Activated naive CD8-positive, alpha-beta T cell (primary cell): ENCODE measurements at regions not wholly inside any gene's neighbourhood (a gene's known extent, or its start where the extent isn't known, plus 50 kb on each side); places are given as distances from the start of the nearest gene placed in this dataset.

Experiments used
- H3K27ac Mint-ChIP-seq: one replicate; pipeline ENCODE4 v1.8.0; 2021; ENCODE audit warnings: mixed read lengths
- H3K27me3 Mint-ChIP-seq: one replicate; pipeline ENCODE4 v1.8.0; 2021; ENCODE audit warnings: mixed read lengths
- H3K36me3 Mint-ChIP-seq: one replicate; pipeline ENCODE4 v1.8.0; 2021; ENCODE audit warnings: mixed read lengths
- H3K4me1 Mint-ChIP-seq: one replicate; pipeline ENCODE4 v1.8.0; 2021; ENCODE audit warnings: low read depth, mixed read lengths
- H3K4me3 Mint-ChIP-seq: one replicate; pipeline ENCODE4 v1.8.0; 2021; ENCODE audit warnings: mild to moderate bottlenecking, mixed read lengths
- H3K9me3 Mint-ChIP-seq: one replicate; pipeline ENCODE4 v1.8.0; 2021; ENCODE audit warnings: low read depth, mixed read lengths

- Mint-ChIP-seq H3K27me3 (no peaks in the 10 kb centered on the region), H3K4me3 (no peak overlapping the region), H3K9me3 (peaks cover 5% of the 10 kb centered on the region), H3K27ac (no peak overlapping the region), H3K36me3 (no peaks in the 10 kb centered on the region), H3K4me1 (no peaks in the 10 kb centered on the region)
Observed at GRCh38 chr11:121800240-121800639, 315.8 kb downstream of the BLID start.

DNA sequence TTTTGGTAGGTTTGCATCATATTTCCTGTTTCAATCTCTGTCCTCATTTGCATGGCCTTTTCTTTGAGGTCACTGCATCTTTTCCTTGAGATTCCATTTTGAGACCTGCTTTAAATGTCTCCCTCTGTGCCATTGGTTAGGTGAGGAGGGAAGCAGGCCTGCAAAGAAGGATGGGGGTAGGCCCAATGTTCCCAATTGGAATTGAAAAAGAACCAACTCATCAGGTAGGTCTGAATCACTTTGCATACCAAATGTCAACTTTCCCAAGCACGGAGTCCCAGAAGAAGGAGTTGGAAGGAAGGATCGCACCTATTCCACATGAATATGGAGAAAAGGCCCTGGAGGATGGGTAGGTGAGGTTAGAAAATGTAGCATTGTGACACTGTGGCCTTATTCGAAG is 318.5 kb downstream of the BLID start:
- Mint-ChIP-seq H3K4me1 (no peaks in the 10 kb centered on the region), H3K27ac (no peak overlapping the region), H3K36me3 (no peaks in the 10 kb centered on the region), H3K9me3 (peaks cover 5% of the 10 kb centered on the region), H3K4me3 (no peak overlapping the region), H3K27me3 (peaks cover 2% of the 10 kb centered on the region)

DNA sequence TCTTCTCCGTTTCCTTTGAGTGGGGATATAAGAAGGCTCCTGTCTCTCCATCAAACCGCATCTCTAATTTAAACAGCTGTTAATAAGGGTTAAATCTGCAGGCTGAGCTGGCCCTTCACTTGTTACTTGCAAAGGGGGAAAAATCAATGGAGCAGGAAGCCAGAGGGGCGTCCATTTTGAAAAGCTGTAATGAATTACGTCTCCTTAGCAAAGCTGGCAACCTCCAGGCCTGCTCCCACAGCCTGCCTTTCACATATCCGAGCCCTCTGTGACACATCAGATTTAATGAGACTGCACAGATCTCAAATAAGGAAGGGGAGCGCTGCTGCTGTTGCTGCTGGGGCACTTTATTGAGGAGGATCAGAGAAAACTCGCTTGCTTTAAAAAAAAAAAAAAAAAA is 320.8 kb downstream of the BLID start:
- peaks cover 5% of the 10 kb centered on the region for H3K9me3 Mint-ChIP-seq
- no peaks in the 10 kb centered on the region for H3K4me1 Mint-ChIP-seq
- peaks cover 8% of the 10 kb centered on the region for H3K27me3 Mint-ChIP-seq
- no peak overlapping the region for H3K4me3 Mint-ChIP-seq
- H3K36me3 Mint-ChIP-seq, result no peaks in the 10 kb centered on the region
- H3K27ac Mint-ChIP-seq, result no peak overlapping the region

DNA sequence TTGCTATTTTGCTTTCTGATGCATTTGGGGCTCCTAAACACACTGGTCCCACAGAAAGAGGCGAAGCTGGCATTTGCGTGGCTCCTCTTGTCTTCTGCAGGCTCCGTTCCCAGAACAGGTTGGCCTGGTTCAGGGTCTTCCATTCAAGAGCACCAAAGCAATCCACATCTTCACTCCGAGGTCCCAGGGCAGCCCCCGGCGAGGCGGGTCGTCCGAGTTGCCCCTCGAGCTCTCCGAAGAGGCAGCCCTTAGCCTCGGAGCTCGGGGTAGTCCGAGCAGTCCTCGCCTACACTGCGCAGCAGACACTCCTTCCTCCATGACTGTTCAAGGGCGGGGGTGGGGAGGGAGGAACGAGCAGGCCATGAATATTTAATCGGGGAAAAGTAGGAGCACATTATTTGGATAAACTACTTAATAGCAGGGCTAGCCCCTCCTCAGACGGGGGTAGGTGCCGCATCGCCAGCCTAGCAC is 321.3 kb downstream of the BLID start:
- H3K27me3 Mint-ChIP-seq, result peaks cover 10% of the 10 kb centered on the region
- H3K4me3 Mint-ChIP-seq, result no peak overlapping the region
- peaks cover 5% of the 10 kb centered on the region for H3K9me3 Mint-ChIP-seq
- H3K27ac Mint-ChIP-seq, result no peak overlapping the region
- H3K4me1 Mint-ChIP-seq, result no peaks in the 10 kb centered on the region
- H3K36me3 Mint-ChIP-seq, result no peaks in the 10 kb centered on the region

DNA sequence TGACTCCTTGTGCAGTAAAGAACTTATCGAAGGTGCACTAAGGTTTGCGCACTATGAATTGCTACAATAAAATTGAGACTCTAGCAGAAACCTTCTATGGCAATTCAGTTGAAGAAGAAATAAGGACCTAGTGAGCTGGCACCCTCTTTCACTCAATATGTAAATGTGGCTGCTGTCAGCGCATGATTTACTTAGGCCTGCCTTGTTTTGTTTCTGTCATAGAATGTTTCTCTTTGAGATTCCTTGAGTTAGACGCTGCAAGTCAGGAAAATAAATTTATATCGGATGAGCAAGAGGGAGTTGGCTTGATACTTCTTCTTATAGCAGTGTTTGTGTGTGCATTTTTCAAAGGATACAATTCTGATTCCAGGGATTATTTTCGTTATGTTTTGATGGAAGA is 322.1 kb downstream of the BLID start:
- Mint-ChIP-seq H3K9me3 (peaks cover 5% of the 10 kb centered on the region), H3K36me3 (no peaks in the 10 kb centered on the region), H3K27ac (no peak overlapping the region), H3K27me3 (peaks cover 12% of the 10 kb centered on the region), H3K4me3 (no peak overlapping the region), H3K4me1 (no peaks in the 10 kb centered on the region)

GRCh38 chr11:121793291-121793690 is 322.7 kb downstream of the BLID start:
- Mint-ChIP-seq H3K9me3 (peaks cover 2% of the 10 kb centered on the region), H3K4me3 (no peak overlapping the region), H3K27ac (no peak overlapping the region), H3K27me3 (peaks cover 12% of the 10 kb centered on the region), H3K4me1 (no peaks in the 10 kb centered on the region), H3K36me3 (no peaks in the 10 kb centered on the region)

DNA sequence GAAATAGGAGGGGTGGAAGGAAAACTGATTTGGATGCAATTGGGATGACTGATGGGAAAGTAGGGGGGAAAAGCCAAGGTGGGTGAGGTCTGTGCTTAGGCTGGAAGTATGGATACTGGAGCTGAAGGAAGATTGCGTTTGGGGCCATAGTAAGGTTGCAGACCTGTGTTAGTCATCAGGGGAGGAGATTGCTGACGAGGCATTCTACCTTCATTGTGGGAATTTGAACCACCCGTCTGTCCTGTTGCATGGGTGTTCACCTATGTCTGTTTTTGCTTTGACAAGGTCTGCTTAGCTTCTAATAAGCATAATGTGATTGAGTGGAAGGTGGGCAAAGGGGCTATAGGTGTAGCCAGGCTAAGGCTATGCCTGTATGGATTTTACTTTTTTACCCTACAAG is 323.8 kb downstream of the BLID start:
- Mint-ChIP-seq H3K9me3 (no peaks in the 10 kb centered on the region), H3K4me3 (no peak overlapping the region), H3K36me3 (no peaks in the 10 kb centered on the region), H3K27ac (no peak overlapping the region), H3K4me1 (no peaks in the 10 kb centered on the region), H3K27me3 (peaks cover 13% of the 10 kb centered on the region)

DNA sequence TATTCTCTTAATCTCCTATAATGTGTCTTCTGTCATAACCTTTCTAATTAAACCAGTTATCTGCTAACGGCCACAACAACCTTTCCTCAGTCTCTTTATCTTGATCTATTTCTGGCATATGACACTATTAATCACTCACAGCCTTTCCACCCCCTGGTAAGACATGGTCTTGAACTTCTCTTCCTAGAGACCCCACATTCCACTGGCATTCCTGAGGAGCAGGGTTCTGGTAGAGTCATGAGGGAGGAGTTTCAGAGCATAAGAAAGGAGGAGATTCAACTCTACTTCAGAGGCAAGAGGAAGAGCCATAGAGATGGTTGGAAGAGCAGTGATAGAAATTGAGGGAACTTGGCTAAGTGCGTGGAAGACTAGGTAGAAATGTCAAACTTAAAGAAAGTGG is 325.6 kb downstream of the BLID start:
- Mint-ChIP-seq H3K27me3 (peaks cover 15% of the 10 kb centered on the region), H3K4me1 (no peaks in the 10 kb centered on the region), H3K4me3 (no peak overlapping the region), H3K27ac (no peak overlapping the region), H3K36me3 (peaks cover 3% of the 10 kb centered on the region), H3K9me3 (no peaks in the 10 kb centered on the region)

DNA sequence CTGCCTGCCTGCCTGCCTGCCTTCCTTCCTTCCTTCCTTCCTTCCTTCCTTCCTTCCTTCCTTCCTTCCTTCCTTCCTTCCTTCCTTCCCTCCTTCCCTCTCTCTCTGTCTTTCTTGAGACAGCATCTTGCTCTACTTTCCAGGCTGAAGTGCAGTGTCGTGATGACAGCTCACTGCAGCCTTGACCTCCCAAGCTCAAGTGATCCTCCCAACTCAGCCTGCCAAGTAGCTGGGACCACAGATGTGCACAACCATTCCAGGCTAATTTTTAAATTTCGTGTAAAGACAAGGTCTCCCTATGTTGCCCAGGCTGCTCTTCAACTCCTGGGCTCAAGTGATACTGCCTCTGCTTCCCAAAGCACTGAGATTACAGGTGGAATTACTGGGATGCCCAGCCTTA is 328.2 kb upstream of the SORL1-AS1 start:
- peaks cover under 1% of the 10 kb centered on the region for H3K36me3 Mint-ChIP-seq
- H3K27me3 Mint-ChIP-seq, result no peaks in the 10 kb centered on the region
- no peaks in the 10 kb centered on the region for H3K9me3 Mint-ChIP-seq
- H3K4me1 Mint-ChIP-seq, result no peaks in the 10 kb centered on the region
- no peak overlapping the region for H3K27ac Mint-ChIP-seq
- H3K4me3 Mint-ChIP-seq, result no peak overlapping the region

- H3K4me3 Mint-ChIP-seq, result no peak overlapping the region
- no peaks in the 10 kb centered on the region for H3K9me3 Mint-ChIP-seq
- H3K36me3 Mint-ChIP-seq, result no peaks in the 10 kb centered on the region
- H3K4me1 Mint-ChIP-seq, result no peaks in the 10 kb centered on the region
- no peaks in the 10 kb centered on the region for H3K27me3 Mint-ChIP-seq
- H3K27ac Mint-ChIP-seq, result no peak overlapping the region
Observed at GRCh38 chr11:121777056-121777455, 324.3 kb upstream of the SORL1-AS1 start.

GRCh38 chr11:121775276-121775675 is 322.5 kb upstream of the SORL1-AS1 start:
- Mint-ChIP-seq H3K36me3 (no peaks in the 10 kb centered on the region), H3K27ac (no peak overlapping the region), H3K4me1 (no peaks in the 10 kb centered on the region)

GRCh38 chr11:121773076-121773475 is 320.3 kb upstream of the SORL1-AS1 start:
- no peak overlapping the region for H3K27ac Mint-ChIP-seq
- H3K36me3 Mint-ChIP-seq, result no peaks in the 10 kb centered on the region
- no peak overlapping the region for H3K4me3 Mint-ChIP-seq
- peaks cover 8% of the 10 kb centered on the region for H3K27me3 Mint-ChIP-seq
- H3K4me1 Mint-ChIP-seq, result no peaks in the 10 kb centered on the region
- no peaks in the 10 kb centered on the region for H3K9me3 Mint-ChIP-seq

More at GRCh38 chr11:121775276-121775675, 322.5 kb upstream of the SORL1-AS1 start:
- Mint-ChIP-seq H3K9me3 (no peaks in the 10 kb centered on the region), H3K4me3 (no peak overlapping the region), H3K27me3 (no peaks in the 10 kb centered on the region)

- Mint-ChIP-seq H3K9me3 (no peaks in the 10 kb centered on the region), H3K4me3 (no peak overlapping the region), H3K4me1 (no peaks in the 10 kb centered on the region), H3K36me3 (no peaks in the 10 kb centered on the region), H3K27ac (no peak overlapping the region), H3K27me3 (peaks cover 8% of the 10 kb centered on the region)
Observed at GRCh38 chr11:121770939-121771595, 318.3 kb upstream of the SORL1-AS1 start.

DNA sequence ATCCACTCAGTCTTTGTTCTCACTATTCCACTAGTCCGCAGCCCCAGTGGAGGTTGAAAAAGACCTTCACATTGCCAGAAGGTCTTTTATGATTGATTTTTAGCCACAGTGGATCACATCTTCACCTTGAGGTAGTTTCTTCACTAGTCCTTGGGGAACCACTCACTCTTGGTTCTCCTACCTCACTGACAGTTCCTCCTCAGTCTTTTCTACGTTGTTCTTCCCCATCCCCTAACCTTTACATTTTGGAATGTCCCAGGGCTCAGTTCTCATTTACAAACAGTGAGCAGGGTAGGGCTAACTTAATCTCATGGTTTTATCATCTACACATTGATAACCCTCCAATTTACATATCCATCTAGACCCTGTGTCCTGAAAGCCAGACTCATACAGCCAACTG is 316.4 kb upstream of the SORL1-AS1 start:
- no peak overlapping the region for H3K4me3 Mint-ChIP-seq
- H3K27me3 Mint-ChIP-seq, result peaks cover 8% of the 10 kb centered on the region
- no peaks in the 10 kb centered on the region for H3K36me3 Mint-ChIP-seq
- H3K4me1 Mint-ChIP-seq, result no peaks in the 10 kb centered on the region
- H3K27ac Mint-ChIP-seq, result no peak overlapping the region
- no peaks in the 10 kb centered on the region for H3K9me3 Mint-ChIP-seq

- no peaks in the 10 kb centered on the region for H3K9me3 Mint-ChIP-seq
- H3K27ac Mint-ChIP-seq, result no peak overlapping the region
- H3K4me3 Mint-ChIP-seq, result no peak overlapping the region
- H3K4me1 Mint-ChIP-seq, result no peaks in the 10 kb centered on the region
- no peaks in the 10 kb centered on the region for H3K36me3 Mint-ChIP-seq
- H3K27me3 Mint-ChIP-seq, result peaks cover 8% of the 10 kb centered on the region
Observed at GRCh38 chr11:121767433-121767832, 314.7 kb upstream of the SORL1-AS1 start.

DNA sequence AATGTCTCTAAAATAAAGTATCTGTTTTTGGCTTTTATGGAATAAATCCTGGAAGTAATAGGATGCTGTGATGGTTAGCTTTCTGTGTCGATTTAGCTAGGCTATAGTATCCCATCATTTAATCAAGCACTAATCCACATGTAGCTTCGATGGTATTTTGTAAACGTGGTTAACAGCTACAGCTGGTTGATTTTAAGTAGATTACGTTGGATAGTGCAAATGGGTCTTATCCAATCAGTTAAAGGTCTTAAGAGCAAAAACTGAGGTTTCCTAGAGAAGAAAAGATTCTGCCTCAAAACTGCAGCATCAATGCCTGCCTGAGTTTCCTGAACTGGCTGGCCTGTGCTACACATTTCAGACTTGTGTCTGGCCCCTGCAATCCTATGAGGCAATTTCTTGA is 314.2 kb upstream of the SORL1-AS1 start:
- no peaks in the 10 kb centered on the region for H3K4me1 Mint-ChIP-seq
- no peak overlapping the region for H3K4me3 Mint-ChIP-seq
- H3K27ac Mint-ChIP-seq, result no peak overlapping the region
- no peaks in the 10 kb centered on the region for H3K9me3 Mint-ChIP-seq
- H3K27me3 Mint-ChIP-seq, result peaks cover 8% of the 10 kb centered on the region
- no peaks in the 10 kb centered on the region for H3K36me3 Mint-ChIP-seq
